Left ventricle myocardium inferior (tissue), 1 donor: ENCODE measurements at regions not wholly inside any gene's neighbourhood (a gene's known extent, or its start where the extent isn't known, plus 50 kb on each side); places are given as distances from the start of the nearest gene placed in this dataset.

ENCODE experiments used
- DNase-seq: peaks from one replicate; pipeline ENCODE4 v3.0.0-alpha.2; 2020
- H3K27ac ChIP-seq: fragments of 200-600 bp; replicated peaks from 2 replicates; pipeline ENCODE4 v1.8.0; 2021
- H3K27me3 ChIP-seq: fragments of 200-600 bp; 2 replicates; pipeline ENCODE4 v1.8.0; 2021; ENCODE audit warnings: low read depth
- H3K36me3 ChIP-seq: fragments of 200-600 bp; 2 replicates; pipeline ENCODE4 v1.8.0; 2021
- H3K4me1 ChIP-seq: fragments of 200-600 bp; 2 replicates; pipeline ENCODE4 v1.8.0; 2021
- H3K4me3 ChIP-seq: fragments of 200-600 bp; 2 replicates; pipeline ENCODE4 v1.8.0; 2021; ENCODE audit warnings: mild to moderate bottlenecking, moderate library complexity
- H3K9me3 ChIP-seq: fragments of 200-600 bp; replicated peaks from 2 replicates; pipeline ENCODE4 v1.8.0; 2021
- intact Hi-C: fragments of 100-400 bp; cut with micrococcal nuclease; formaldehyde crosslinking; loops from one replicate; pipeline ENCODE4 v1.11.0; 2022
- TF ChIP-seq, protein P1 (sequence below): fragments of 200-600 bp; IDR thresholded peaks from 2 replicates; pipeline ENCODE4 v1.8.0; 2021; ENCODE audit warnings: antibody characterized with exemption, mild to moderate bottlenecking, borderline replicate concordance
- donor health status: DM: no; HTN: yes; CAD: no; lungs with severe emphysema.

DNA sequence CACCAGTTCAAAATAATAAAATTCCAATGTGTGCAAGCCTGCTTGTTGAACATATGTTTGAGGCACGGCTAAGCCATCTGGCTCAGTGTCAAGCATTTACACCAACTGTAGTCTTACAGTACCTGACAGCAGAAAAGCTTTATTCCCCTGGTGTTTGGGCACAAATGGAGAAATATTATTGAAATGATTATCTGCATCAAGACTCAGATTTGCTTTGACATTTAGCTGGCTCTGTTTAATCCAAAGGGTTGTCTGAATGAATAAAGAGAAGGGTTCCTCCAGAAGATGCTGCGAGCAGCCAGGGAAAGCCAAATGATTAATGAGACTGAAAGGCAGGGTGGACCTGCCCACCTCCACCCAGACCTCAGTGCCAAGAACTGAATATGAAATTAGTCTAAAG lies 393.2 kb upstream of the GALNT5 start:
- TF ChIP-seq, protein P1, sequence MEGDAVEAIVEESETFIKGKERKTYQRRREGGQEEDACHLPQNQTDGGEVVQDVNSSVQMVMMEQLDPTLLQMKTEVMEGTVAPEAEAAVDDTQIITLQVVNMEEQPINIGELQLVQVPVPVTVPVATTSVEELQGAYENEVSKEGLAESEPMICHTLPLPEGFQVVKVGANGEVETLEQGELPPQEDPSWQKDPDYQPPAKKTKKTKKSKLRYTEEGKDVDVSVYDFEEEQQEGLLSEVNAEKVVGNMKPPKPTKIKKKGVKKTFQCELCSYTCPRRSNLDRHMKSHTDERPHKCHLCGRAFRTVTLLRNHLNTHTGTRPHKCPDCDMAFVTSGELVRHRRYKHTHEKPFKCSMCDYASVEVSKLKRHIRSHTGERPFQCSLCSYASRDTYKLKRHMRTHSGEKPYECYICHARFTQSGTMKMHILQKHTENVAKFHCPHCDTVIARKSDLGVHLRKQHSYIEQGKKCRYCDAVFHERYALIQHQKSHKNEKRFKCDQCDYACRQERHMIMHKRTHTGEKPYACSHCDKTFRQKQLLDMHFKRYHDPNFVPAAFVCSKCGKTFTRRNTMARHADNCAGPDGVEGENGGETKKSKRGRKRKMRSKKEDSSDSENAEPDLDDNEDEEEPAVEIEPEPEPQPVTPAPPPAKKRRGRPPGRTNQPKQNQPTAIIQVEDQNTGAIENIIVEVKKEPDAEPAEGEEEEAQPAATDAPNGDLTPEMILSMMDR = no peak
- Histone ChIP-seq H3K4me1 (no peaks in the 10 kb centered on the region), H3K9me3 (no peaks in the 10 kb centered on the region), H3K36me3 (no peaks in the 10 kb centered on the region), H3K4me3 (no peak overlapping the region), H3K27ac (no peak overlapping the region), H3K27me3 (no peaks in the 10 kb centered on the region)
- intact Hi-C loops = no loop called here
- DNase-seq = no peak

DNA sequence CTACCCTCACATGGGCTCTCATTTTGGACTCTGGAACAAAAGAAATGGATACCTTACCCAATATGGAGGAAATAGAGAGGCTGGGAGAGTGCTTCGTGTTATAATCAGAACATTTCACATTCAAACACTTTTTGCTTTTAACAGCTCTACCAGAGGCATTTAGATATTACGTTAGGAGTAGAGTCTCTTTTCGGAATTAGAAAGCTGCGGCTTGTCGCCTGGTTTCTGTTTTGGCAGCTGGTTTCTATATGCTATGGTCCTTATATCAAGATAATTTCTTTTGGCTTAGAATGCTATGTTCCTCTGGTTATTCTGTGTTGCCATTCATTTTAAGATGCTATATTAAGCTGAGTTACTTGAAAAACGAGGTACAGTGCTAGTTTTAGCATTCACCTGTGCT lies 392.8 kb upstream of the GALNT5 start:
- intact Hi-C loops = no loop called here
- Histone ChIP-seq H3K27me3 (no peaks in the 10 kb centered on the region), H3K9me3 (no peaks in the 10 kb centered on the region), H3K36me3 (no peaks in the 10 kb centered on the region), H3K27ac (no peak overlapping the region), H3K4me3 (no peak overlapping the region), H3K4me1 (no peaks in the 10 kb centered on the region)
- TF ChIP-seq, protein P1 = no peak
- DNase-seq = no peak

DNA sequence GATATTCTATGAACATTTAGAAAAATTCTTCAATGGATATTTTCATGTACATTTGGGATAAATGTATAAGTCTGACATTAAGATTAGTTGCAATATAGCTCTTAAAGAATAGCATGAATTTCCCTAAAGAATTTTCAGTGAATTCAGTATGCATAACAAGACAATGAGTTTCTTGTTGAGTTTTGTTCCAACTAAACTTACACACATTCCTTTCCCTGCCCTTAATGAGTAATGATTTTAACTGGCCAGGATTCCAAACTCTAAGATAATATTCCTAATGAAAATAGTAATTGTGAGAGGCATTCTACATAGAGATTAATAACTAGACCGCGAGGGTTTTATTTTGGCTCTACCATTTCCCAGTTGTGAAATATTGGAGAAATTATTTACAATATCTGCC lies 390.3 kb upstream of the GALNT5 start:
- no peak for DNase-seq
- TF ChIP-seq, protein P1 = no peak
- Histone ChIP-seq H3K4me1 (no peaks in the 10 kb centered on the region), H3K4me3 (no peak overlapping the region), H3K27ac (no peak overlapping the region), H3K9me3 (no peaks in the 10 kb centered on the region), H3K27me3 (no peaks in the 10 kb centered on the region), H3K36me3 (no peaks in the 10 kb centered on the region)
- intact Hi-C loops = no loop called here

DNA sequence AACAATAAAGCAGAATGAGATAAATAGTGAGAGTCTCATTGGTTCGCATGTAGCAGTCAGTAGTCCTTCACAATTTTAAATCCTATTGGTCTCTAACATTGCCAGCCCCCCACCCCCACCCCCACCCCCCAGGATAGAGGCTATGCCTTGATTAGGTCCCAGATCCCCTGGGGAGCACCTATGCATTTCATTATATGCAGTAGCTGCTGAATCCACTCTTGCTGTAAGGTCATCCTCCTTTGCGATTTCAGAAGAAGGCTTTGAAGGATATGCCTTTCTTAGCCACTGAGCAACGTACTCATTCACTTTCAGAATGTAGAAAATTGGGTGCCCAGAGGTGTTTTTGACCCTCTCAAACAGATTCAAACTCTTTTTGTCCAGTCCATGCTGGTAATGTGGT lies 382.8 kb upstream of the GALNT5 start:
- TF ChIP-seq, protein P1 = no peak
- H3K4me1 ChIP-seq = no peaks in the 10 kb centered on the region
- DNase-seq = no peak
- intact Hi-C loops = no loop called here
- H3K27ac ChIP-seq = no peak overlapping the region
- H3K36me3 ChIP-seq = no peaks in the 10 kb centered on the region
- H3K9me3 ChIP-seq = no peaks in the 10 kb centered on the region
- no peak overlapping the region for H3K4me3 ChIP-seq
- H3K27me3 ChIP-seq = no peaks in the 10 kb centered on the region

DNA sequence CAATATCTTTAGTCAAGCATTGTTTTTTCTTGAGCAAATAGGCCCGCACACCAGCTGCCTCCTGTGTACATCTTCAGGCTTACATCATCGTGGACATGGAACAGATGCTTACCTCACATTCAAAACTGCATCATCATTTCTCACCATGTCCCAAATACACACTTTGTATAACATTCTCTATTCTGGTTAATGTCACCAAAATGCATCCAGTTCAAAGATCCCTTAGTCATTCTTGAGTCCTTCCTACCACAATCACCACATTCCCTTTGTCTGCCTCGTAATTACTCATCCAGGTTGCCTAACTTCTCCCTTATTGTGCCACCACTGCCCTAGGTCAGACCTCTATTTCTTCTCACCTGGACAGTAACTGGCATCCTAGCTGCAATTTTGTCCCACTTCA lies 373.7 kb upstream of the GALNT5 start:
- no peaks in the 10 kb centered on the region for H3K27me3 ChIP-seq
- H3K4me3 ChIP-seq = no peak overlapping the region
- no peaks in the 10 kb centered on the region for H3K4me1 ChIP-seq
- DNase-seq = no peak
- intact Hi-C loops = no loop called here
- H3K9me3 ChIP-seq = peaks cover 5% of the 10 kb centered on the region
- no peaks in the 10 kb centered on the region for H3K36me3 ChIP-seq
- TF ChIP-seq, protein P1 = no peak
- H3K27ac ChIP-seq = no peak overlapping the region

DNA sequence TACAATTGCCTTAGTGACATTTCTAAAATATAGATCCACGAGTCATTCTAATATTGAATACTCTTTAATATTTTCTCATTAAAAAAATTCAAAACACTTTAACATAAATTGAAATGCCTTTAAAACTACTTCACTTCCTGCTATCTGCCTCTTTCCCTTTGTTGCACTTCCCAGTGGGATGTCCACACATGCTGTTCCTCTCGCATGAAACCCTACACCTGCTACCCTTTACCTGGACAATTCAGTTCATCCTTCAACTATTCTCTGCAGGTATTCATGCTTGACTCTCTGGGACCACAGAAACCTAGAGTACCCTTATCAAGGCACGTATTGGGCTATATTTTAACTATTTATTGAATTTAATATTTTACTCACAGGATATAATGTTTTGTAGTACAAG lies 373.3 kb upstream of the GALNT5 start:
- no peak overlapping the region for H3K27ac ChIP-seq
- no peak overlapping the region for H3K4me3 ChIP-seq
- H3K9me3 ChIP-seq = peaks cover 5% of the 10 kb centered on the region
- intact Hi-C loops = no loop called here
- DNase-seq = no peak
- no peaks in the 10 kb centered on the region for H3K4me1 ChIP-seq
- H3K36me3 ChIP-seq = no peaks in the 10 kb centered on the region
- TF ChIP-seq, protein P1 = no peak
- H3K27me3 ChIP-seq = no peaks in the 10 kb centered on the region
